ENCODE measurements at regions not wholly inside any gene's neighbourhood (a gene's known extent, or its start where the extent isn't known, plus 50 kb on each side); places are given as distances from the start of the nearest gene placed in this dataset.

- Histone ChIP-seq H3K4me1 (no peaks in the 10 kb centered on the region), H3K36me3 (no peaks in the 10 kb centered on the region), H3K27ac (no peak overlapping the region), H3K9me3 (peaks cover 0 to under 1% (median 0%) of the 10 kb centered on the region in 8 donors), H3K4me3 (no peak overlapping the region), H3K27me3 (replicated peaks in 1 of 7) (peaks cover 0 to 16% (median 0%) of the 10 kb centered on the region in 7 donors)
- 89 to 98% (median 93%) methylated on average over 3 of the region's 3 CpGs for WGBS, 5 donors
- intact Hi-C loops (cut with DNase I; ENCODE audit: low total_unique reads), result no loop called here
- TF ChIP-seq POLR2AphosphoS5 (IDR thresholded peaks at IDR 0.05) (no peak), POLR2A (IDR thresholded peaks at IDR 0.05) (no peak), CTCF (IDR thresholded peaks at IDR 0.05 in 8 of 11, conservative IDR thresholded peaks at IDR 0.05 in 3 of 11) (no peak)
- no peak for DNase-seq
These were observed 145.7 kb upstream of the QRFPR start for GRCh38 chr4:121526509-121526908.

DNA sequence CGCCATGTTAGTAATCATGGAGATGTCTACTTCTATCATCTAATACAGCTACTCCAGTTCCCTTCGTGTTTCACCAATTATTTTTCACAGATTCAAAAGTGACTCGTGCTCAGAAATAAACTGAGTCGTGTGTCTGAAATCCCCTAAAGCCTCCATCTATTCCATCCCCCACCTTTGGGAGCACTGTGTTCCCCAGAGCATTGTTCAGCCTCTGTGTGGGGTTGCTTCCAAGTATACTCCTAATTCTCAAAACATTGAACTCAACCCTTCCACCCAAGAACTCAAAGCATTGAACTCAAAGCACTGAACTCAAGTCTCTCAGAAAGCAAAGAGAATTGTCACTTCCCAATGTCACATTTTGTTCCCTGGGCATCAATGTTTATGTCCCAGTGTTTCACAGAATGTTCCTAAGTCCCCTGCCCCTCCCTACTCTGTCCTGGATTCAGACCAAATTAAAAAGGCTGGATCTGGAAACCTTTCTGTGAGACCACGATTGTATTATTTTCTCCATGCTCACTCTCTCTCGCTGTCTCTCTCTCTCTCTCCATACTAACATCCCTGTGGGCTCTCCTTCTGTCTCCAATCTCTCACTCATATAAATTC is 138.5 kb upstream of the QRFPR start:
- H3K4me1 ChIP-seq, result no peaks in the 10 kb centered on the region
- TF ChIP-seq POLR2AphosphoS5 (IDR thresholded peaks at IDR 0.05), result no peak
- no peak for TF ChIP-seq CTCF (IDR thresholded peaks at IDR 0.05 in 8 of 11, conservative IDR thresholded peaks at IDR 0.05 in 3 of 11)
- TF ChIP-seq POLR2A (IDR thresholded peaks at IDR 0.05), result no peak
- peaks cover 0 to 3% (median 0%) of the 10 kb centered on the region in 7 donors for H3K27me3 ChIP-seq (replicated peaks in 1 of 7)
- no peaks in the 10 kb centered on the region for H3K36me3 ChIP-seq
- intact Hi-C loops (cut with DNase I; ENCODE audit: low total_unique reads), result no loop called here
- H3K9me3 ChIP-seq, result peaks cover 0 to 10% (median 0%) of the 10 kb centered on the region in 8 donors
- H3K27ac ChIP-seq, result no peak overlapping the region
- H3K4me3 ChIP-seq, result no peak overlapping the region
- 81 to 88% (median 85%) methylated on average over 6 of the region's 6 CpGs for WGBS, 5 donors
- DNase-seq, result no peak

GRCh38 chr4:121517241-121517640 is 136.4 kb upstream of the QRFPR start:
- intact Hi-C loops (cut with DNase I; ENCODE audit: low total_unique reads), result no loop called here
- TF ChIP-seq CTCF (IDR thresholded peaks at IDR 0.05 in 8 of 11, conservative IDR thresholded peaks at IDR 0.05 in 3 of 11) (no peak), POLR2A (IDR thresholded peaks at IDR 0.05) (no peak), POLR2AphosphoS5 (IDR thresholded peaks at IDR 0.05) (no peak)
- H3K9me3 ChIP-seq, result peaks cover 0 to 10% (median 0%) of the 10 kb centered on the region in 8 donors
- WGBS, 5 donors, result 76 to 95% (median 82%) methylated on average over 2 of the region's 2 CpGs
- no peaks in the 10 kb centered on the region for H3K4me1 ChIP-seq
- H3K4me3 ChIP-seq, result no peak overlapping the region
- no peaks in the 10 kb centered on the region for H3K36me3 ChIP-seq
- no peak for DNase-seq
- no peaks in the 10 kb centered on the region for H3K27me3 ChIP-seq (replicated peaks in 1 of 7)
- H3K27ac ChIP-seq, result no peak overlapping the region

- no peak for DNase-seq
- intact Hi-C loops (cut with DNase I; ENCODE audit: low total_unique reads), result no loop called here
These were observed 133.6 kb upstream of the QRFPR start for GRCh38 chr4:121514443-121514842.

More at GRCh38 chr4:121514443-121514842, 133.6 kb upstream of the QRFPR start:
- 57 to 69% (median 65%) methylated on average over 10 of the region's 10 CpGs for WGBS, 5 donors
- Histone ChIP-seq H3K9me3 (peaks cover 0 to 6% (median 0%) of the 10 kb centered on the region in 8 donors), H3K4me3 (no peak overlapping the region), H3K27ac (no peak overlapping the region), H3K36me3 (no peaks in the 10 kb centered on the region), H3K4me1 (no peaks in the 10 kb centered on the region), H3K27me3 (replicated peaks in 1 of 7) (peaks cover 0 to 11% (median 0%) of the 10 kb centered on the region in 7 donors)
- TF ChIP-seq CTCF (IDR thresholded peaks at IDR 0.05 in 8 of 11, conservative IDR thresholded peaks at IDR 0.05 in 3 of 11) (no peak), POLR2AphosphoS5 (IDR thresholded peaks at IDR 0.05) (no peak), POLR2A (IDR thresholded peaks at IDR 0.05) (no peak)
